ENCODE measurements at regions not wholly inside any gene's neighbourhood (a gene's known extent, or its start where the extent isn't known, plus 50 kb on each side); places are given as distances from the start of the nearest gene placed in this dataset.

- no peak overlapping the region for H3K4me3 ChIP-seq (ENCODE audit: low read depth, low read length)
- DNase-seq (ENCODE audit: low read depth): peak; percentile 19
- TF ChIP-seq CTCF (IDR thresholded peaks at IDR 0.05; ENCODE audit: control insufficient read depth, extremely low read depth, insufficient read depth): no peak
These were observed 445.8 kb upstream of the TBX3 start for GRCh38 chr12:115129727-115130126.

GRCh38 chr12:115121053-115121452 is 437.1 kb upstream of the TBX3 start:
- no peak for DNase-seq (ENCODE audit: low read depth)
- TF ChIP-seq CTCF (IDR thresholded peaks at IDR 0.05; ENCODE audit: control insufficient read depth, extremely low read depth, insufficient read depth): no peak
- H3K4me3 ChIP-seq (ENCODE audit: low read depth, low read length): no peak overlapping the region

- H3K4me3 ChIP-seq (ENCODE audit: low read depth, low read length): no peak overlapping the region
- TF ChIP-seq CTCF (IDR thresholded peaks at IDR 0.05; ENCODE audit: control insufficient read depth, extremely low read depth, insufficient read depth): no peak
- DNase-seq (ENCODE audit: low read depth): no peak
These were observed 434.3 kb upstream of the TBX3 start for GRCh38 chr12:115118177-115118724.

GRCh38 chr12:115114140-115114539 is 430.2 kb upstream of the TBX3 start:
- TF ChIP-seq CTCF (IDR thresholded peaks at IDR 0.05; ENCODE audit: control insufficient read depth, extremely low read depth, insufficient read depth): no peak

GRCh38 chr12:115109863-115110262 is 425.9 kb upstream of the TBX3 start:
- TF ChIP-seq CTCF (IDR thresholded peaks at IDR 0.05; ENCODE audit: control insufficient read depth, extremely low read depth, insufficient read depth): no peak
- H3K4me3 ChIP-seq (ENCODE audit: low read depth, low read length): no peak overlapping the region
- DNase-seq (ENCODE audit: low read depth): no peak

More at GRCh38 chr12:115114140-115114539, 430.2 kb upstream of the TBX3 start:
- DNase-seq (ENCODE audit: low read depth): no peak
- no peak overlapping the region for H3K4me3 ChIP-seq (ENCODE audit: low read depth, low read length)

GRCh38 chr12:115108129-115109100 is 424.4 kb upstream of the TBX3 start:
- H3K4me3 ChIP-seq (ENCODE audit: low read depth, low read length): no peak overlapping the region
- DNase-seq (ENCODE audit: low read depth): no peak
- TF ChIP-seq CTCF (IDR thresholded peaks at IDR 0.05; ENCODE audit: control insufficient read depth, extremely low read depth, insufficient read depth): no peak
